Dermis blood vessel endothelial cell (primary cell): ENCODE measurements at regions not wholly inside any gene's neighbourhood (a gene's known extent, or its start where the extent isn't known, plus 50 kb on each side); places are given as distances from the start of the nearest gene placed in this dataset.
"Not testable (repeated sequence)": the region's sequence is repeated elsewhere in the genome, so short reads cannot be mapped to it uniquely, and the experiment has no call there.

Experiments used
- DNase-seq: peaks from one replicate; pipeline ENCODE4 v3.0.0; 2010

GRCh38 chr13:87235621-87236020 lies 435.6 kb upstream of the SLITRK5 start:
- no peak for DNase-seq

GRCh38 chr13:87244256-87244890 lies 426.8 kb upstream of the SLITRK5 start:
- no peak for DNase-seq

GRCh38 chr13:87249847-87250246 lies 421.3 kb upstream of the SLITRK5 start:
- DNase-seq, result not testable (repeated sequence)

GRCh38 chr13:87255394-87255793 lies 415.8 kb upstream of the SLITRK5 start:
- no peak for DNase-seq

- DNase-seq, result no peak
Measured at GRCh38 chr13:87259479-87260083, 411.6 kb upstream of the SLITRK5 start.

DNA sequence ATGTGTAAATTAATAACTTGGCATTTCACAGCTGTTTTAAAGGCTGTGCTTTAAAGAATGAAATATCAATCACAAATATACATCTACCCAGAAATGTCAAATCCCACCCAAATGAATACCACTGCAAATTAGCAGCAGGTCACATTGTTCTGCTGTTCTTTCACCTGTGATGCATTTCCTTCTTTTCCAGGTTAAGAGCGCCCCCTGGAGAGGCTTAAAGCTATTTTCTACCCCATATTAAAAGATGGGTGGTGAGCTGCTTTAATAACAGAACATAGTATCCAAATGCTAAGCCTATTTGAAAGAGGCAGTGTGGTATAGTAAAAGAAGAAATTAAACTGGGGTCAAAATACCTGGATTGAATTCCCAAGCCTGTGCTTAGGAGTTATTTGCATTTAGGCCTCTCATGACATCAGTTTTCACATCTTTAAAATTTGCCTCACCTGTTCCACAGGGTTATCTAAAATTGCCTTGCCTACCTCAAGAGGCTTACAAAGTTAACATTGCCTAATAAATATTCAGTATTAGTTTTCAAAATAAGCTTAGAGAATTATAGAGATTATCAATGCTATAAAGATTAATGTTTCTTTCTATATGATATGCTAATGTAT lies 396.9 kb upstream of the SLITRK5 start:
- DNase-seq, result no peak

GRCh38 chr13:87280139-87280538 lies 391.0 kb upstream of the SLITRK5 start:
- DNase-seq, result no peak

DNA sequence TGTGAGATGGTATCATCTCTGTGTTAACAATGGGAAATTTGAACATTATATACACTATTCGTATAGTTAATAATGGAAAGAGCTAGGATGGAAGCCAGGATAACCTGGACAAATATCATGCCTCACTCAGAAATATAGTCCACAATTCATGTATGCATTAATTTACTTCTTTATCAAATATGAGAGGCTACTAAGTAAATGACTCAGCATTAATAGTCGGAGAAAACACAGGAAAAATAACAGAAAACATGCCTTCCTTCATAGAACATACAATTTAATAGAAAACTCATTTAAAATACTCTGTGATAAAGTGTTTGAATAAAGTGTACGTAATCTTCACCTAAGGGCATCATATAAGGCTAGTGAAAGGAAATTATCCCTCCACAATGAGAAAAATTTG lies 383.4 kb upstream of the SLITRK5 start:
- no peak for DNase-seq

- DNase-seq, result no peak
Measured at GRCh38 chr13:87295636-87296035, 375.5 kb upstream of the SLITRK5 start.

DNA sequence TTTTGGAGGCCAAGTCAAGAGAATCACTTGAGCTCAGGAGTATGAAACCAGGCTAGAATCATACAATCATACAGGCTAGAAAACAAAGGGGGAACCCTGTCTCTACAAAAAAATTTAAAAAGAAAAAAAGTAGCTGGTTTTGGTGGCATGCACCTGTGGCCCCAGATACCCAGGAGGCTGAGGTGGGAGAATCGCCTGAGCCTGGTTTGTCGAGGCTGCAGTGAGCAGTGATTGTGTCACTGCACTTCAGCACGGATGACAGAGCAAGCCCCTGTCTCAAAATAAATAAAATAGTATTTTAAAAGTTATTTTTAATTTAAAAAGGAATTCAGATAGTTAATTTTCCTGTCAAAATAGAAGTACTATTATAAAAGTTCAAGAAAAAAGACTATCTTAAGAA lies 369.1 kb upstream of the SLITRK5 start:
- DNase-seq, result no peak

GRCh38 chr13:87302931-87303330 lies 368.2 kb upstream of the SLITRK5 start:
- DNase-seq, result no peak

- DNase-seq, result no peak
Measured at GRCh38 chr13:87311165-87311564, 360.0 kb upstream of the SLITRK5 start.

DNA sequence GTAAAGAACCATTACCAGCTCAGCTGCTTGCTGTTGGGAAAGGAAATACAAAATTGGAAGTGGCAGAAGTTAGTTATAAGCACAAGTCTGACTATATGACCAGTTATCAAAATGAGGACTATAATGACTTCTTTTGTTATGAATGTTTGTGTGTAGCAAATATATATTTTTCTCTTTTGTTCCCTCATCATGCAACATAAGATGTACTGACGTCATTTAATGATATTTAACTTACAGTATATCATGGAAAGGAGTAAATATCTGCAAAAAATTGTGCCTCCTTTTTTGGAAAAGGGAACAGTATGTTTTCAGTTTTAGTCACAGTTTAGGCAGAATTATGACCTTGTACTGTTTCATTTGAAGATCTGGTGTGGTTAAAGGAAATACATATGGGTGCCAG lies 356.3 kb upstream of the SLITRK5 start:
- DNase-seq, result no peak

DNA sequence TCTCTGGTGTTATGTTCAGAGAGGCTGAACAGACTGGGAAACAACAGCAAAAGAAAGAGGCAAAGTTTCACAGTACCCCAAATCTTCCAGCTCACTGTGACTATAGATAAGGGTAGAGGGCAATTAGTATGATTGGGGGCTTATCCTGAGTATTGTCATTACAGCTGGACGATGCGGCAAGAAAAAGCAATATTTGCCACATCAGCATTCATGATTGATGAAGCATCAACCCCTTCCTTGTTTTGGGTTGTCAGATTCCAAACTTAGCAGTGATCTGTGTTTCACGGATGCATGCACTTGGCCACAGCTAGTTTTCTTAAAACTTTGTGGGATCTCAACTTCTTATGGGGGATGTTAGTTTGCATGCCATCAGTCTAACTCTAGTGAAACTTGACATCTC lies 348.8 kb upstream of the SLITRK5 start:
- DNase-seq, result no peak

DNA sequence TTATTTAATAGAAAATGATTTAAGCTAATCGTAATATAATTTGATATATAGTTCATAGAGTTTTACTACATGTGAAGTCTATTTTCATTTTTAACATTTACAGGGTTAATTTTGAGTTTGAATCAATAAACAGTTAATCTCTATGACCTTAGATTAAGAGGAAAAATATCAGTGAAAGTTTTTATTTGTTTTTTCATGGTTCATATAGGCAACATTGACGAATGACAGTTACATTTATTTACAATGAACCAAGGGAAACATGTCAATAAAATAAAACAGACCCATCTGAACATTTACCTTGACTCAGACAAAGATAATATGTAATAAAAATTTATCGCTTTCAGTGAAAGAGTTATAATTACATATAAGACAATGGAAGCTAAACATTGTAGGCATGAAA lies 346.6 kb upstream of the SLITRK5 start:
- DNase-seq, result no peak

DNA sequence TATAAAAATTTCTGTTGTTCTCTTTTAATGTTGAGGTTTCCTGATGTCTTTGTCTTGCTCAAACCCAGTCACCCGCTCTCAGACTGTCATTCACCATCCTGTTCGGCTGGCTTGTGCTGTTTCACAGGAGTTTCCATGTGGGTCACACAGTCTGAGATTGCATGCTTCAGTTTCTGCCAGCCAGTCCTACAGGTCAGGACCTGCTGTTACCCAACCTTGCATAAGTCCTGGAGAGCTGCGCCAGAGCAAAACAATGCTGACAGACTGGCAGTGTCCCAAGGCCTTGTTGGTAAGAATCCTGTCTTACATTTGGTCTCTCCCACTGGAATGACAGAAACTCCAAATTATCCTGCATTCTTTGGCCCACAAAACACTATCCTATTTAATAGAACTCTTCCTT lies 340.0 kb upstream of the SLITRK5 start:
- DNase-seq, result no peak

DNA sequence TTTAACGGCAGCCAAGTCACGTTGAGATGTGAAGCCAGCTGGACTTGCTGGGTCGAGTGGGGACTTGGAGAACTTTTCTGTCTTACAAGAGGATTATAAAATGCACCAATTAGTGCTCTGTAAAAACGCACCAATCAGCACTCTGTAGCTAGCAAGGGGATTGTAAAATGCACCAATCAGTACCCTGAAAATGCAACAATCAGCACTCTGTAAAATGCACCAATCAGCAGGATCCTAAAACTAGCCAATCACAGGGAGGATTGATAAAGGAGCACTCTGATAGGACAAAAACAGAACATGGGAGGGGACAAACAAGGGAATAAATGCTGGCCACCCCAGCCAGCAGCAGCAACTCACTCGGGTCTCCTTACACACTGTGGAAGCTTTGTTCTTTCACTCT lies 337.6 kb upstream of the SLITRK5 start:
- no peak for DNase-seq

GRCh38 chr13:87334176-87334575 lies 337.0 kb upstream of the SLITRK5 start:
- DNase-seq, result no peak

GRCh38 chr13:87336346-87336889 lies 334.8 kb upstream of the SLITRK5 start:
- not testable (repeated sequence) for DNase-seq

DNA sequence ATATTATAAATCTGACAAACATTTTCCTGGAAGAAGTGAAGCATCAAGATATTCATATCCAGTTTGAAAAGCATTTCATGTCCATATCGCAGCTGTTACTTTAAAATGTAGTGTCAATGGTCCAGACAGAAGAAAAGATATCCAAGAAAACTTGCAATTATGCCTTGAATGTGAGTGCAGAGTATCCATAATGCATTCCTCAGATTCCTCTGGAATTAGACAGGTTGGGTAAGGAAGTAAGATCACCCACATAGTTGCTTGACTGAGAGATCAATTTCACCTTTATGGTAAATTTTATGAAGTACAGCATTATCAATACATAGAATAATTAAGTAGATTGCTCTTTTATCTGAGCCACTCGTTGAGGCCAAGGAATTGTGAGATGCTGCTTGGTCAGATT lies 327.0 kb upstream of the SLITRK5 start:
- no peak for DNase-seq

DNA sequence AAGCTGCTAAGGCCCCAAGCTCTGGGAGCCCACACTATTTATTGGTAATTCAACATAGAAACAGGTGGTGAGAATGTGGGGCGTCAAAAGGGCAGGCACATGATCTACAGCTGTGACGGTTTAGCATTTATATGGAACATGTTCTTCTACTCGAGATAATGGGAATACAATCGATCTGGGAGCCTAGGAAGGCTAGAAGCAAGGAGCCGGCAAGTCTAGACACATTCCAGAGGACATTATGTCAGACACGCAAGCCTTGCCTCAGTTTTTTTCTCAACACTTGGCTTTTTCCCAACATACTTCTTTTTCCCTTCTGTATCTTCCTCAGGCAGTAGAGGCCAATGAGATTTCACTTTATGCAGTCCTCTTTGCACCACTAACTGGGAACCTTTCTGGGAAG lies 315.7 kb upstream of the SLITRK5 start:
- DNase-seq, result no peak

GRCh38 chr13:87356314-87356713 lies 314.9 kb upstream of the SLITRK5 start:
- no peak for DNase-seq

- no peak for DNase-seq
Measured at GRCh38 chr13:87358319-87358718, 312.9 kb upstream of the SLITRK5 start.

DNA sequence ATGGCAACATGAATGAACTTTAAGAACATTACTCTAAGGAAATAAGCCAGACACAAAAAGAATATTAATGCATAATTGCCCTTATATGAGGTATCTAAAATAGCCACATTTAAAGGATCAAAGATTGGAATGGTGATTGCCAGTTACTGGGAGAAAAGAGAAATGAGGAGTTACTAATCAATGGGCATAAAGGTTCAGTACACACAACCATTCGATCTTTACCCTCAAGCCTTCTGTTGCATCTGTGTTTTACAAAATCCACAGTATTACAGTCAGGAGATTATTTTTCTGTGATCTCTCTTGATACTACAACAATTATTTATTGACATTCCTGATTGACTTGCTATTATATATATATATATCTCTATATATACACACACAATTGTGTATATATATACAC lies 310.0 kb upstream of the SLITRK5 start:
- DNase-seq, result no peak
